Natural killer cell treated with Interleukin-12 subunit alpha and Interleukin-12 subunit beta and Interleukin-15 and Interleukin-18, amount 100 ng/mL, for 72 hours (primary cell): ENCODE measurements at regions not wholly inside any gene's neighbourhood (a gene's known extent, or its start where the extent isn't known, plus 50 kb on each side); places are given as distances from the start of the nearest gene placed in this dataset.

Experiments
- ATAC-seq, 2 donors: fragments of 150-1000 bp; cut with Tn5 transposase in 1 of 2; sonication (Bioruptor Pico), chemical (Tn5 transposase) in 1 of 2; 2 replicates each; pipeline ENCODE4 v1.10.0; 2021
- DNase-seq: peaks from one replicate; pipeline ENCODE4 v3.0.0; 2022; ENCODE audit warnings: low spot score
- H3K27ac Mint-ChIP-seq, 2 donors: 1 replicate in 1 of 2; 2 replicates in 1 of 2; pipeline ENCODE4 v1.8.0; 2022; ENCODE audit warnings: mixed read lengths in 2 of 2, mild to moderate bottlenecking in 1 of 2, moderate library complexity in 1 of 2
- H3K27me3 Mint-ChIP-seq, 2 donors: 1 replicate in 1 of 2; 2 replicates in 1 of 2; pipeline ENCODE4 v1.8.0; 2022; ENCODE audit warnings: mixed read lengths in 2 of 2
- H3K36me3 Mint-ChIP-seq: one replicate; pipeline ENCODE4 v1.8.0; 2022; ENCODE audit warnings: mixed read lengths
- H3K4me1 Mint-ChIP-seq, 2 donors: 1 replicate in 1 of 2; 2 replicates in 1 of 2; pipeline ENCODE4 v1.8.0; 2022; ENCODE audit warnings: low read depth in 2 of 2, mixed read lengths in 2 of 2, mild to moderate bottlenecking in 1 of 2
- H3K4me3 Mint-ChIP-seq: one replicate; pipeline ENCODE4 v1.8.0; 2022; ENCODE audit warnings: mixed read lengths
- H3K9me3 Mint-ChIP-seq: 2 replicates; pipeline ENCODE4 v1.8.0; 2022; ENCODE audit warnings: mixed read lengths

DNA sequence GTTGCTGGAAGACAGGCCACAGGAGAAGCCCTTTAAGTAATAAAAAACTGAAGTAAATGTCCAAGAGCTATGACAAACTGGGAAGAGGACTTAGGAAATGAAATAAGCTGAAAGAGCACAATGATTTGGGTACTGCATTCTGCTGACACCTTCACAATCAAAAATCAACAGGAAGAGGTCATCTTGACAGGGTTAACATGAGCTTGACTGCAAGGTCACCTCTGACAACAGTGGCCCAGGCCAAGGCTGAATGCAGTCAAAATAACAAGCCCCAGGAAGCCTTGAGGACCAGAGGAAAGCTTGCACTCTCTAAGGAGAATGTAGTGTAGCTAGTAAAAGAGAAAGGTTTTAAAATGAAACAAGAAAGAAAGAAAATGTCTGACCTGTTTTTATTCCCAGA is 179.3 kb downstream of the SEC16B start:
- no peak overlapping the region for H3K27ac Mint-ChIP-seq
- H3K9me3 Mint-ChIP-seq = peaks cover 23% of the 10 kb centered on the region
- no peak overlapping the region for H3K4me3 Mint-ChIP-seq
- no peaks in the 10 kb centered on the region for H3K27me3 Mint-ChIP-seq
- no peaks in the 10 kb centered on the region for H3K36me3 Mint-ChIP-seq
- DNase-seq = no peak
- ATAC-seq = no peak
- H3K4me1 Mint-ChIP-seq = no peaks in the 10 kb centered on the region

DNA sequence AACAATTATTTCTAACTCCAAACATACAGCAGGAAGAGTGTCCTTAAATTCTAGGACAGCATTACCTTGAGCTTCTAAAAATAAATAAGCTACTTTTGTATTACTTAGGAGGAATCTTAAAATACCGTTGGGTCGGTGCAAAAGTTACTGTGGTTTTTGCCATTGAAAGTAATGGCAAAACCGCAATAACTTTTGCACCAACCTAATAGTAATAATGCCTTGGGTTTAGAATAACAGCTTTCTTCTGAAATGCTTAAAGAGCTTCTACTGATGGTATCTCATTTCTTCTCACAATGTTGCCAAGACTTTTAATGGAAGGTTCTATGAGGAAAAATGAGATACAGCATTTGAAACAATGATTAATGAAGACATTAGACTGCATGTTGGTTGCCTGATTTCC is 179.9 kb downstream of the SEC16B start:
- Mint-ChIP-seq H3K36me3 (no peaks in the 10 kb centered on the region), H3K9me3 (peaks cover 23% of the 10 kb centered on the region), H3K27me3 (no peaks in the 10 kb centered on the region), H3K4me3 (no peak overlapping the region), H3K4me1 (no peaks in the 10 kb centered on the region), H3K27ac (no peak overlapping the region)
- no peak for ATAC-seq
- DNase-seq = no peak

DNA sequence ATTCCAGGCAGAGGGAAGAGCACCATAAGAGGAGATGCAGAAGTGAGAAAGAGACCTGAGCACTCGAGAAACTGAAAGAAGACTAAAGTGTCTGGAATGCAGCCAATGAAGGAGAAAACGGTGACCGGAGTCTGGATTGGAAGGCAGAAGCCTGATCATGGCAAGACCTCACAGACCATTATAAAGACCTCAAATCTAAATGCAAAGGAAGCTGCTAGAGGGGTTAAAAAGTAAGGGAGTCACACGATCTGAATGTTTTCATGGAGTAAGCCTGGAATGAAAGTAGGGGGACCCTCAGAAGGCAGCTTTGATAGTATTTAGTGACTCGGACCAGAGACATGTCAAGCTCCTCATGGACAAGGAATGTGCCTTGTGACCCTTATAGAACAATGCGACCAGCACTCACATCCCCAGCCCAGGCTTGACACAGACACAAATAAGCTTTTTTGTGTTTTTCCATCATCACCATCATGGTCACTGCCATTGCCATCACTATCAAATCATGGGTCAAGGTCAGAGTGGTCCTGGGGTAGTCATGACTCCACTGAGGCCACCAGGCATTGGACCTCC is 183.6 kb downstream of the SEC16B start:
- no peak overlapping the region for H3K4me3 Mint-ChIP-seq
- ATAC-seq (no peak), DNase-seq (no peak)

DNA sequence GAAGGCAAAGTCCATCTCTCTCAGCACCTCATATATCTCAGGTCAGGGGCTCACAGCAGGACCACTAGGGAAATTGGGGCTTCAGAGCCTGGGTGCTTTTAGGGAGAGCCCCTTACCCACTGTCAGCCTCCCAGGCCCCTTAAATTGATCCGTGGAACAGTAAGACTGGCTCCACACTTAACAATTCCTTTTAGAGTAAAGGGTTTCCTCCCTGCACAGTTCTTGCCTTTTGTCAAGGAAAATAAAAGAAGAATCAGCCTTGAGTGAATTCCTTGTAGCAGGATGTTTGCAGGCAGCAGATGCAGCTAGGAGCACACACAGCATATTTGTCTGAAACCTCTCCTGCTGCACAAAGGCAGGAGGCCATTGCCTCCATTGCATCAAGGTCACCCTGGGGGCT is 184.9 kb downstream of the SEC16B start:
- DNase-seq (no peak), ATAC-seq (no peak)
- Mint-ChIP-seq H3K36me3 (no peaks in the 10 kb centered on the region), H3K27ac (no peak overlapping the region), H3K4me3 (no peak overlapping the region), H3K4me1 (no peaks in the 10 kb centered on the region), H3K27me3 (no peaks in the 10 kb centered on the region), H3K9me3 (peaks cover 24% of the 10 kb centered on the region)

More for the DNA sequence above, 183.6 kb downstream of the SEC16B start:
- Mint-ChIP-seq H3K27ac (no peak overlapping the region), H3K9me3 (peaks cover 26% of the 10 kb centered on the region), H3K36me3 (no peaks in the 10 kb centered on the region), H3K27me3 (no peaks in the 10 kb centered on the region), H3K4me1 (no peaks in the 10 kb centered on the region)

DNA sequence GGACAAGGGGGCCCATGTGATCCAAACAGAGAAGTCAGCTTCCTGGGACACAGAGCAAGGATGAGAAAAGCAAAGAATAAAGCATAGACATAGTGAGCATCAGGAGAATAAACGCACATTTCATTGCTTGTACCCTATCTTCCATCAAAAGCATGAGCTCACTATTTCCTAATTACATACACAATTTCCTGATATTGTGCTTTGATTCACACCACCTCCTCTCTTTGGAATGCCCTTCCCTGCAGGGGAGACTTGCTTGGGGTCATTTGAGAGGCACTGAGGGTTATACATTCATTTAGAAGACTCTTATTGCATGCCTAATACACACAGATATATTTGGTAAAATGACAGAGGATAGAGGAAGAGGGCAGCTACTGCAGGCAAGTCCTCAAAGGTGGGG is 185.4 kb downstream of the SEC16B start:
- no peaks in the 10 kb centered on the region for H3K4me1 Mint-ChIP-seq
- no peaks in the 10 kb centered on the region for H3K36me3 Mint-ChIP-seq
- H3K27me3 Mint-ChIP-seq = no peaks in the 10 kb centered on the region
- peaks cover 24% of the 10 kb centered on the region for H3K9me3 Mint-ChIP-seq
- DNase-seq (no peak), ATAC-seq (no peak)
- H3K4me3 Mint-ChIP-seq = no peak overlapping the region
- H3K27ac Mint-ChIP-seq = no peak overlapping the region

DNA sequence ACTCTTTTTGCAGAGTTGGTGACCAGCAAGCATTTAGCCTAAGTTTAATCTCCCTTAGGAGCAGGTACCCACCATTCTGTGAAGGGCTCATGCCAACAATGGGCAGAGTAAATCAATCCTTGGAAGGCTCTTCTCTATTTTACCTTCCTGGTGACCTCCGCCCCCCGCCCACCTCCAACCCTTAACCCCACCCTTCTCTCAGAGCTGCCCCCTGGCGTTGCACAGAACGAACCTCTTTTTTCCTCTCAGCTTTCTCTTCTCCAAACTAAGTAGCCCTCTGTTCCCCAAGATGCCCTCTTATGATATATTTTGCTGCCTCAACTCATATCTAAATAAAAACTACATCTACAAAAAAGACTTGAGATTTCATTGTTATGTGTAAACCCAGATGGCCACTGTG is 186.8 kb downstream of the SEC16B start:
- Mint-ChIP-seq H3K27ac (no peak overlapping the region), H3K4me3 (no peak overlapping the region), H3K9me3 (peaks cover 24% of the 10 kb centered on the region), H3K36me3 (no peaks in the 10 kb centered on the region), H3K4me1 (no peaks in the 10 kb centered on the region), H3K27me3 (no peaks in the 10 kb centered on the region)
- ATAC-seq (no peak), DNase-seq (no peak)

DNA sequence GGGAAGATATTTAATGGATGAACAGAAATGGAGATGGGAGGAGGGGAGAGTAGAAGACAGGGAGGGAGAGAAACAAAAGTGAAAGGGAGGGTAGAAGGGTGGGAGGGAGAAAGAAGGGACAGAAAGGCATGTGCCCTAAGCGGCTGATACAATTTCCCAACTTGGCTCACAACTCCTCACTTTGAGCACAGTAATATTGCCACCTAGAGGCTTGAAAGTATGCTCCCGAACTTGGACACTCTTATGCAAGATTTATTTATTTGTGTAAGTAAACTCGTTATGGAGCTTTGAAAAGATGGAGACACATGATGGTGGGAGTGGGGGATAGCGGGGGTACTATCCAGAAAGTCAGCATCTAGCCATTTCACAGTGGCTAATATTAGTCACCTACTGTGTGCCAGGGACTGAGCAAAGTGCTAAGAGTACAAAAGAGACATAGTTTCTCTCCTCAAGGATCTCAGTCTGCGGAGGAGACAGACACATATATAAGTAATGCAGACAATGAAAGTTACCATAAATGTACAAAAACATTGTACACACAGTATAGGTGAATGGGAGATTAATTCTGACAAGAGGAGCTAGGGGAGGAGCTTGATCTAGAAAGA is 189.7 kb downstream of the SEC16B start:
- H3K27ac Mint-ChIP-seq = no peak overlapping the region
- no peak overlapping the region for H3K4me3 Mint-ChIP-seq
- no peaks in the 10 kb centered on the region for H3K27me3 Mint-ChIP-seq
- H3K36me3 Mint-ChIP-seq = no peaks in the 10 kb centered on the region
- no peaks in the 10 kb centered on the region for H3K4me1 Mint-ChIP-seq
- ATAC-seq (no peak), DNase-seq (no peak)
- H3K9me3 Mint-ChIP-seq = peaks cover 20% of the 10 kb centered on the region

DNA sequence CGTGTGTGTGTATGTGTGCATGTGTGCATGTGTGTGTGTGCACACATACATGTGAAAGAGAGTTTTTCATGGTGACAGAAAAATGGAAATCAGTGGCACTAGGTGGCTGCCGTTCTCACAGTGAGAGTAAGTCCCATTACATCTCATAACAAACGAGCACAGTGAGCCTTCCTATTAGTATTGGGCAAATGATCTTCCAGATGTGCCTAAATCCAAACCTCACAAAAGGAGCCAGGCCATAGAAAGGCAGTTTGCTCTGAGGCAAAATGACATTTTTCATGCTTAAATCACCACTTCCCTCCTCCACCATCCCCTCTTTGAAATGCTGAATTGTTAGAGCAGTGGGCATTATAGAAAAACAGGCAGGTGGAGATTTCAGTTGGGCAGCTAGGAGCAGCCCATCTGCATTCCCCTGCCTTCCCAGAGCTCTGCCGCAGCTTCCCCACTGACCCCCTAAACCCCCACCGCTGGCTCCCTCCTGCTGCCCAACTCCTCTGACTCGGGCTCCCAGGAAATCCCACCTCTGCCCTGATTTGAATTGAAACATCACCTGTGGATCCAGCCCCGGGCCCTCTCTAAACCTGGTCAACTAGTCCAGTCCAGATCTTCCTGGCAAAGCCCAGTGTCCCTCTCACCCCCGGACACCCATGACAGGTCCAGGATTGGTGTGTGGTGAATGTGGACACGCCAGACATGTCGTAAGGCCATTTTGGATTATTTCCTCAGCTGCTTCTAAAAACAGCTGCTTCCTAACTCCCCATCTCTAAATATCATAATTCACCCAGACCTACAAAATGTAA is 190.5 kb downstream of the SEC16B start:
- Mint-ChIP-seq H3K4me3 (no peak overlapping the region), H3K36me3 (no peaks in the 10 kb centered on the region), H3K4me1 (no peaks in the 10 kb centered on the region), H3K27ac (no peak overlapping the region), H3K27me3 (no peaks in the 10 kb centered on the region), H3K9me3 (peaks cover 20% of the 10 kb centered on the region)
- ATAC-seq (no peak), DNase-seq (no peak)

DNA sequence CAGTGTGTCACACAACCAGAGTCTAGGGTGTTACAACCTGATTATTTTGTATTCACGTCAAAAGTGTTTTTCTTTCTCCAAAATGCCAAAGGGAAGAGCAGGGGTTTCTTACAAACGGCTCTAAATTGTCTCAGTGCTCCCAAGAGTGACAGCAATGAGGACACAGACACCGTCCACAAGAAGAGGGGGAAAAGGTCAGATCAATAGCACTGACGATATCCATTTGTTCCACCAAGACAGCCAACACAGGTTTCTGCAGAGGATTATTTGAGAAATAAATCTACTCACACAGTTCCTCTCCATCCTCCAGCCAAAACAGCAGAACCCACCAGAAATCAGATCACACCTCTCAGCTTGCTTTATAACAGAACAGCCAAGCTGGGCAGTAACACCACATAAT is 193.9 kb downstream of the SEC16B start:
- DNase-seq (no peak), ATAC-seq (no peak)
- Mint-ChIP-seq H3K27ac (no peak overlapping the region), H3K4me3 (no peak overlapping the region), H3K9me3 (peaks cover 16% of the 10 kb centered on the region), H3K4me1 (no peaks in the 10 kb centered on the region), H3K36me3 (no peaks in the 10 kb centered on the region), H3K27me3 (no peaks in the 10 kb centered on the region)

DNA sequence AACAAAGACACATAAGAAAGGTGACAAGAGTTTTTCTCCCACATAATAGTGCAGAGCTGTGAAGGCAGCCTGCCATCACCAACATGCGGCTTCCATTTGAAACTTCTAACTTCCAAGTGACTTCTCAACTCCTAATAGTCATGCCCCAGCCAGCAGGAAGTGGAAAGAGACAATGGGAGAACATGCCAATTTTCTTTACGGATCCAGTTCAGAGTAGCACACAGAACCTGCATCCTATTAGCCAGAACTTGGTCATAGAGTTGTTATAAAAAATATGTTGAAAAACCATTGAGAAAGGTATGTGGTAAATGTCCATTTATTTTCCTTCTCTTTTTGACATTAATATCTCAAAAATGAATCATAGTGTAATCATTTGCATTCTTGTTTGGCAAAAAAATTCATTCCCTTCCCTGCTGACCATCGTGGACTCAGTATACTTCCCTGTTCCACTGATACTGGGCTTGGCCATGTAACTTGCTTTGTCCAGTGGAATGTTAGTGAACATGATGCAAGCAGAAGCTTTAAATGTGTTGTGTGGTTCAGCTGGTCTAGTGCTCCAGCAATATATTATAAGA is 197.4 kb downstream of the SEC16B start:
- no peak for DNase-seq
- Mint-ChIP-seq H3K9me3 (peaks cover 15% of the 10 kb centered on the region), H3K36me3 (no peaks in the 10 kb centered on the region), H3K4me3 (no peak overlapping the region), H3K4me1 (no peaks in the 10 kb centered on the region), H3K27ac (no peak overlapping the region), H3K27me3 (no peaks in the 10 kb centered on the region)
- ATAC-seq = no peak

DNA sequence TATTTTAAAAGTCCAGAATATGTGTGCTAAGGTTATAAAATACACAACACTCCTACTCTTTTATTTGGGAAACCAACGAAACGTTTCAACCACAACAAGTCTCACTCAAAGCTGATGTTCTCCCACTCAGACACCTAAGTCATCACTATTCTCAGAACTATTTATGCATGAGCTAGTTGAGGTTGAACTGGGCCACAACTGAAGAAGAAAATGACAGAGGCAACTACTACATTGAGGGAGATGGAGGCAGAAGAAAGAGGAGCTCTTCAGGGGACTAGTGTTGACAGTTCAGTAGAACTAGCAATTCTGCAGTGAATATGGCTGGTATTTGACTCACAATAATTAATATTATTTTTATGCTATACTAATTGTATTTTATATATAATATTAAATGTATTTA is 198.2 kb downstream of the SEC16B start:
- DNase-seq (no peak), ATAC-seq (no peak)
- H3K4me3 Mint-ChIP-seq = no peak overlapping the region
- no peaks in the 10 kb centered on the region for H3K36me3 Mint-ChIP-seq
- H3K4me1 Mint-ChIP-seq = no peaks in the 10 kb centered on the region
- no peaks in the 10 kb centered on the region for H3K27me3 Mint-ChIP-seq
- no peak overlapping the region for H3K27ac Mint-ChIP-seq
- H3K9me3 Mint-ChIP-seq = peaks cover 15% of the 10 kb centered on the region

DNA sequence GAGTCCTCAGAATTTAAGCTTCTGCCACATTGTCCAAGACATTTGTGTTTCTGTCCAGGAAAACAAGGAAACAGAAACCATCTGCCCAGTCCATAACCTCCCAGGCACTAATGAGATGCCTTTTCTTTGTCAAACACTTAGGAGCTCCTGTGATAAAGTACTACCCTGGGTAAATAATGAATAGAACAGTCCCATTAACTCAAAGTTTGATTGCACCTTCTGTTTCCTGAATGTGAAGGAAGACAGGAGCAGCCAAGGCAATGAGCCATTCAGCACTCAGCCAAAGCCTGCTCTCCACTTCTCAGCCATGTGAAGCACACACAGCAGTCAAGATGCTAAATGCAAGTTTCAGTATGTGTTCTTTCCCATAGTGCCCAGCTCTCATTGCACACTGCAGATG is 199.8 kb downstream of the SEC16B start:
- H3K27me3 Mint-ChIP-seq = no peaks in the 10 kb centered on the region
- H3K36me3 Mint-ChIP-seq = no peaks in the 10 kb centered on the region
- H3K4me3 Mint-ChIP-seq = no peak overlapping the region
- H3K4me1 Mint-ChIP-seq = no peaks in the 10 kb centered on the region
- no peak for ATAC-seq
- H3K9me3 Mint-ChIP-seq = peaks cover 13% of the 10 kb centered on the region
- no peak overlapping the region for H3K27ac Mint-ChIP-seq
- DNase-seq = no peak

DNA sequence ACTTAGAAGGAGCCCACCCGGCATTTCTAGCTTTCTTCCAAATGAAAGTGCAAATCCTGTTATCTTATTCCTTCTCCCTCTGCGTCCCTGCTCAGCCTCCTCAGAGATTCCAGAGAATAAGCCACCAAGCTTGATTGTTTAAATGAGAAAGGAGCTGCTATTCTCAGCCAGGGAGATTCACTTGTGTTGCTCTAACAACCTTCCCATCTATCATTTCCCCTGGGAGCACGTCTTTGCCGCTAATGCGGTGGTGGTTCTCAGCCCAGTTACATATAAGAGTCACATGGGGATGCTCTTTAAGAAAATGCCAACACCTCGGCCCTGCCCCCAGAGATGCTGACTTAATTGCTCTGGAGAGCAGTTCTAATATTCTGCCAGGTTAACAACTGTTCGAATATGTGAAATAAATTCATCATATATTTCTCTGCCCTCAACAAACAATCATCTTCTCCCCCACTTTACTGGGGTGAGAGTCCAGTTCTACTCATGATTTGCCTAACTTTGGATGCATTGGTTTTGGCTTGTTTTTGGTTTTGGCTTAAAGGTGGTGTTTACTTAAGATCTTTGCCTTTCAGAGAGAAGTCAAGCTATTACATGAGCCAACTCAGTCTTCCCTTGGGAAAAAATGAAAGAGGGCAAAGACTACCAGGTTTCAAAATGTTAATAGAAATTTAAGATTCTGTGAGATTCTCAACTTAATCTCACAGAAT is 213.9 kb downstream of the SEC16B start:
- ATAC-seq (no peak), DNase-seq (no peak)
- H3K27me3 Mint-ChIP-seq = no peaks in the 10 kb centered on the region

DNA sequence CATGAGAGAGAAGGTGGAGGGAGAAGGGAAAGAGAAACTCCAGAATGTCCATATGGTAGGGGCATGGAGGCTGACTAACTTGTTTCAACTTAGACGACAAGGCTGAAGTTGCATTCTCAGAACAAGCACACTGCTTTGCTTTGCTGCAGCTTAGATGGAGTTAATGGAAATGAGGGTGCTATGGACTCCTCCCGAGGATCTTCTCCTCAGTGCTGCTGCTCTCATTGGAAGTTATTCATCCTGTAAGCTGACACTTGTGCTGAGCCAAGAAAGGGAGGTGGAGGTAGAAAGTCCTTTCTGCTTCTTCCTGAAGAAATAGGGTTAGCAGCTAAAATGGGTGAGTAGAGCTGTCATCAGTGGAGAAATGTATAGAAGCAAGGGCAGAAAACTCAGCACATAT is 215.3 kb downstream of the SEC16B start:
- Mint-ChIP-seq H3K27ac (no peak overlapping the region), H3K36me3 (peaks cover 17% of the 10 kb centered on the region), H3K4me3 (no peak overlapping the region), H3K27me3 (no peaks in the 10 kb centered on the region), H3K4me1 (no peaks in the 10 kb centered on the region), H3K9me3 (peaks cover 21% of the 10 kb centered on the region)
- DNase-seq = no peak
- no peak for ATAC-seq

More for the DNA sequence above, 213.9 kb downstream of the SEC16B start:
- Mint-ChIP-seq H3K4me1 (no peaks in the 10 kb centered on the region), H3K27ac (no peak overlapping the region), H3K9me3 (peaks cover 20% of the 10 kb centered on the region), H3K4me3 (no peak overlapping the region), H3K36me3 (peaks cover 17% of the 10 kb centered on the region)
